ENCODE measurements at regions not wholly inside any gene's neighbourhood (a gene's known extent, or its start where the extent isn't known, plus 50 kb on each side); places are given as distances from the start of the nearest gene placed in this dataset.

DNA sequence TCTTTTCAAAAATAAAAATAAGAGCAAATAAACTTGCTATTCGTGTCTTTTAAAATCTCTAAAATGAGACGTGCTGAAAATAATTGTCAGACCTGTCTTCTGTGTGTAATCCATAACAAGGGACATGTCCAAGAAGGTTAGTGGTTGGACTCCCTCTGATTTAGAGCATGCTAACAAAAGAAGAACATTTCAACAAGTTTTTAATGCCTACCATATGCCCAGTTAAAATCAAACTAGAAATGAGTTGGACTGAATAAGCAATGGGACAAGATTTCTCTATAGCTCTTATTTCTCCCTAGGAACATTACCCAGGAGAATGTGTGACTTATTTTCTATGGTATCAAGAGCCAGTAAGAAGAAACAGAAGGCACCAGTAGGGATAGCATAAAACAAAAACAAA, 689.7 kb upstream of the SOX9 start:
- WGBS, 3 donors, result 78 to 88% (median 82%) methylated on average over 2 of the region's 2 CpGs
- no peaks in the 10 kb centered on the region for H3K4me1 ChIP-seq (ENCODE audit: control insufficient read depth in 3 of 3, insufficient read depth in 2 of 3, low read depth in 1 of 3, low read length in 2 of 3)
- no peak for FAIRE-seq

DNA sequence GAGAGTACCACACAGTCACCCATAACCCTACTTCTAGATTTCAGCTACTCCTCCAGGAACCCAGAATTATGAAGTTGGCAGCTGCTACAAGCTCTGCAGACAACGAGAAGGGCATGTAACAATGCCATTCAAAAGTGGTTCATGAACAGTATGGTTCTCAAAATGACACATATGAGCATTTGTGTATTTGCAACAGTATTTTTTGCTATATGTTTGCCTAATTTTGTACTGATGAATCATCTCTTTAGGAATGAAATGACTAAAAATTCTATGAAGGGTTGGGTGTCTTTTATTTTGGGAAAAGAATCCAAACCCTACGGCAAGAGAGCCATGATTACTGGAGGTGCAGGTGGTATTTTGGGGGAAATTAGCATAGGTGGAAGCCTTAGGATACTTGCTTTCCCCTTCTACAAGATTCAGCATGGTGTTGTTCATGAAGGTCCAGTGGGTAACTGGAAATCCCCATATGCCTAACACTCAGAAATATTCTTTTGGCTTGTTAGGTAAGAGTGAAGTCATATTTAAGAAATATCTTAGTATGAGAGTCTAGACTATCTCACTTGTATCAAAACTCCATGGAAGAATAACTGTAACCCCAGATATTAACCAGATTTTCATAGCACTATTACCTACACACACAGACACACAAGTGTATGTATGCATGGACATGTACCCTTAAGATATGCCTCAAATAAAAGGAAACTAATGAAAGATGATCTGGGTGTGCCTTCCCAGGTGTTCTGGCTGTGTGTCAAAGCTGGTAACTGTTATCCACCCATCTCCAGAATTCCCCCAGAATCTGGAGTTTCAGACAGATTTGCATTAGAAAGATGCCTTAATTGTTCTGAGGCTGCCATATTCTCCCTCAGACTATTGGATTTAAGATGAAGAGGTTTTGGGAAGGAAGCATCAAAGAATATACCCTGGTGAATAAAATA, 688.2 kb upstream of the SOX9 start:
- Histone ChIP-seq H3K4me3 (ENCODE audit: low read depth in 1 of 3, low read length in 3 of 3) (no peak overlapping the region), H3K27me3 (ENCODE audit: control insufficient read depth in 3 of 3, insufficient read depth in 3 of 3, low read length in 3 of 3) (no peaks in the 10 kb centered on the region), H3K4me1 (ENCODE audit: control insufficient read depth in 3 of 3, insufficient read depth in 2 of 3, low read depth in 1 of 3, low read length in 2 of 3) (no peaks in the 10 kb centered on the region), H3K9me3 (ENCODE audit: control insufficient read depth in 2 of 2, insufficient read depth in 1 of 2, low read depth in 1 of 2, low read length in 1 of 2) (no peaks in the 10 kb centered on the region), H3K27ac (ENCODE audit: low read depth in 1 of 3, low read length in 2 of 3) (no peak overlapping the region), H3K36me3 (ENCODE audit: control insufficient read depth in 3 of 3, insufficient read depth in 2 of 3, low read depth in 1 of 3, low read length in 3 of 3) (no peaks in the 10 kb centered on the region)
- FAIRE-seq, result no peak
- no peak for DNase-seq
- WGBS, 3 donors, result 77 to 83% (median 80%) methylated on average over 2 of the region's 2 CpGs

More for the DNA sequence above, 689.7 kb upstream of the SOX9 start:
- no peak for DNase-seq
- Histone ChIP-seq H3K27ac (ENCODE audit: low read depth in 1 of 3, low read length in 2 of 3) (no peak overlapping the region), H3K4me3 (ENCODE audit: low read depth in 1 of 3, low read length in 3 of 3) (no peak overlapping the region), H3K9me3 (ENCODE audit: control insufficient read depth in 2 of 2, insufficient read depth in 1 of 2, low read depth in 1 of 2, low read length in 1 of 2) (no peaks in the 10 kb centered on the region), H3K27me3 (ENCODE audit: control insufficient read depth in 3 of 3, insufficient read depth in 3 of 3, low read length in 3 of 3) (no peaks in the 10 kb centered on the region), H3K36me3 (ENCODE audit: control insufficient read depth in 3 of 3, insufficient read depth in 2 of 3, low read depth in 1 of 3, low read length in 3 of 3) (no peaks in the 10 kb centered on the region)

DNA sequence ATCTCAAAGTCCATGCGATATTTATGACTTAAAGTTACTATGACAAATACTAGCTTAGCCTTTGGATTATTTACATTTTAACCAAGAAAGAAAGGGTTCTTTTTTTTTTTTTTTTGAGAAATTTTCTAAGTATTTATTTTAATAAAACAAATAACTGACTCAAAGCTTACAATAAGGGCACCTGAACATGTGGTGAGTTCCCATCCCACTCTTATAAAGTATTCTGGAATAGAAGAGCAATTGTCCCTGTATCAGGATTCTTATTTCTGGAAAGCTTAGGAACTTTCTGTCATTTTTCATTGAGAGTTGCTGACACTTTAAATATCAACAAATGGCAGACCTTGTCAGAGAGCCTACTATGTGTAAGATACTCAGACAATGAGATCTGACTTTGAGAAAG, 686.1 kb upstream of the SOX9 start:
- no peaks in the 10 kb centered on the region for H3K9me3 ChIP-seq (ENCODE audit: control insufficient read depth in 2 of 2, insufficient read depth in 1 of 2, low read depth in 1 of 2, low read length in 1 of 2)
- FAIRE-seq (peak; percentile 70), DNase-seq (no peak)
- no peaks in the 10 kb centered on the region for H3K36me3 ChIP-seq (ENCODE audit: control insufficient read depth in 3 of 3, insufficient read depth in 2 of 3, low read depth in 1 of 3, low read length in 3 of 3)
- WGBS, 3 donors, result 14 to 56% (median 42%) methylated on average over 1 of the region's 1 CpG
- no peak overlapping the region for H3K4me3 ChIP-seq (ENCODE audit: low read depth in 1 of 3, low read length in 3 of 3)
- H3K27ac ChIP-seq (ENCODE audit: low read depth in 1 of 3, low read length in 2 of 3), result no peak overlapping the region
- no peaks in the 10 kb centered on the region for H3K27me3 ChIP-seq (ENCODE audit: control insufficient read depth in 3 of 3, insufficient read depth in 3 of 3, low read length in 3 of 3)
- H3K4me1 ChIP-seq (ENCODE audit: control insufficient read depth in 3 of 3, insufficient read depth in 2 of 3, low read depth in 1 of 3, low read length in 2 of 3), result peaks cover 0 to 6% (median 0%) of the 10 kb centered on the region in 3 donors

DNA sequence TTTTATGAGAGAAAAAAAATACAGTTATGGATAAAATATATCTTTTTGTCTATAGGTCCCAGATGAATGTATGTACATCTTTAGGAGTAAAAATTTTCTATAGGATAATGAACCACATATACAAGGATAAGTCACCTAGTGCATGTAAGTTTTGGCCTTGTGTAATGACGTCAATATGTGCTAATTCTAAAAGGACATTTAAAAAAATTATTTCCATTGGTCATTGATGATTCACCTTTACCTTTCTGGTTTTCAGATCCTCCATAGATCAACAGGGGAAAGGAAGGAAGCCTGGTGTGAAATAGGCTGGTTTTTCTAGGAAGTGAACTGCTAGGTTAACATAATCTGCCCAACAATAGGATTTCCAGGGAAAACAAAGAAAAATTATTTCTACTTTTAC, 684.3 kb upstream of the SOX9 start:
- FAIRE-seq (no peak), DNase-seq (no peak)
- Histone ChIP-seq H3K4me1 (ENCODE audit: control insufficient read depth in 3 of 3, insufficient read depth in 2 of 3, low read depth in 1 of 3, low read length in 2 of 3) (peaks cover 0 to 6% (median 0%) of the 10 kb centered on the region in 3 donors), H3K9me3 (ENCODE audit: control insufficient read depth in 2 of 2, insufficient read depth in 1 of 2, low read depth in 1 of 2, low read length in 1 of 2) (no peaks in the 10 kb centered on the region), H3K27ac (ENCODE audit: low read depth in 1 of 3, low read length in 2 of 3) (no peak overlapping the region), H3K4me3 (ENCODE audit: low read depth in 1 of 3, low read length in 3 of 3) (no peak overlapping the region), H3K27me3 (ENCODE audit: control insufficient read depth in 3 of 3, insufficient read depth in 3 of 3, low read length in 3 of 3) (no peaks in the 10 kb centered on the region), H3K36me3 (ENCODE audit: control insufficient read depth in 3 of 3, insufficient read depth in 2 of 3, low read depth in 1 of 3, low read length in 3 of 3) (no peaks in the 10 kb centered on the region)
- 73 to 83% (median 77%) methylated on average over 1 of the region's 1 CpG for WGBS, 3 donors

DNA sequence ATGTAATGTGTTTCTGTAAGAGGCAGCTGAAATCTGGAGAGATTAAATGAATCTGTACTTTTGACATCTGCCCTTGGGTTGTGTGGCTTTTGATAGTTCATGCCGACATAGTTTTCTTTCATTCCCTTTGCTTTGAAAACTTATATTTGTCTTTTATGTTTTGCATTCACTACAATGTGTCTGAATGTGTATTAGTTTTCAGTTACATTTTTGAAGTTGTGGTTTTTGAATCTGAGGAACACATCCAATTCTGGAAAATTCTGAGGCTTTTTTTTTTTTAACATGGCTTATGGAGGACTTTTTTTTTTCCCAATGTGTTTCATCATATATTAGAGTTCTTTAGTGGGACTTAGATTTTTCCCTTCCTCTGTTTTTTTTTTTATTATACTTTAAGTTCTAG, 683.7 kb upstream of the SOX9 start:
- H3K27me3 ChIP-seq (ENCODE audit: control insufficient read depth in 3 of 3, insufficient read depth in 3 of 3, low read length in 3 of 3), result no peaks in the 10 kb centered on the region
- H3K27ac ChIP-seq (ENCODE audit: low read depth in 1 of 3, low read length in 2 of 3), result no peak overlapping the region
- no peak overlapping the region for H3K4me3 ChIP-seq (ENCODE audit: low read depth in 1 of 3, low read length in 3 of 3)
- FAIRE-seq, result no peak
- H3K4me1 ChIP-seq (ENCODE audit: control insufficient read depth in 3 of 3, insufficient read depth in 2 of 3, low read depth in 1 of 3, low read length in 2 of 3), result peaks cover 0 to 6% (median 0%) of the 10 kb centered on the region in 3 donors
- H3K9me3 ChIP-seq (ENCODE audit: control insufficient read depth in 2 of 2, insufficient read depth in 1 of 2, low read depth in 1 of 2, low read length in 1 of 2), result no peaks in the 10 kb centered on the region
- no peak for DNase-seq
- no peaks in the 10 kb centered on the region for H3K36me3 ChIP-seq (ENCODE audit: control insufficient read depth in 3 of 3, insufficient read depth in 2 of 3, low read depth in 1 of 3, low read length in 3 of 3)
- 71 to 95% (median 89%) methylated on average over 1 of the region's 1 CpG for WGBS, 3 donors

DNA sequence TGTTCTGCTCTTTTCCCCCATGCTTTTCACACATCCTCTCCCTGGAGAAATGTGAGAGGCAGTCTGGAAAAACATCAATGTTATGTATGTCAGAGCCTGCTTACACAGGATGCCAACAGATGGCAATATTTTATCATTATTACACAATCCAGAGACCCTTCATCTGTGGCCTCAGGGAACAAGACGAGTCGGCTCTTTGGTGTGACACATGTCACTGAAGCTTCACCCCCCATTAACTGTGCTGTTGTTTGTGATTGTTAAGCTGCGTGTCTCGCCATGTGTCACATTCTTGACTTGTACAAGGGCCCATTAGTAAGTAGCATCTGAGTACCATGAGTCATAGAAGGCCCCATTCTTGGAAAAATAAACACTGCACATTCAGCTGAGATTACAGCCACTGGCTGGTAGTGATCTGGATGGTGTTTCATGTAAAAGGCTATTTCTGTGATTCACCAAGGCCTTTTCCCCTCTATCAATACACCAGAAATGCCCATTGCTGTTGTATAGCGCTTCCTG, 682.1 kb upstream of the SOX9 start:
- Histone ChIP-seq H3K9me3 (ENCODE audit: control insufficient read depth in 2 of 2, insufficient read depth in 1 of 2, low read depth in 1 of 2, low read length in 1 of 2) (no peaks in the 10 kb centered on the region), H3K27me3 (ENCODE audit: control insufficient read depth in 3 of 3, insufficient read depth in 3 of 3, low read length in 3 of 3) (no peaks in the 10 kb centered on the region), H3K4me3 (ENCODE audit: low read depth in 1 of 3, low read length in 3 of 3) (no peak overlapping the region), H3K4me1 (ENCODE audit: control insufficient read depth in 3 of 3, insufficient read depth in 2 of 3, low read depth in 1 of 3, low read length in 2 of 3) (peaks cover 0 to 6% (median 0%) of the 10 kb centered on the region in 3 donors), H3K27ac (ENCODE audit: low read depth in 1 of 3, low read length in 2 of 3) (no peak overlapping the region), H3K36me3 (ENCODE audit: control insufficient read depth in 3 of 3, insufficient read depth in 2 of 3, low read depth in 1 of 3, low read length in 3 of 3) (no peaks in the 10 kb centered on the region)
- WGBS, 3 donors, result 58 to 80% (median 65%) methylated on average over 5 of the region's 5 CpGs
- FAIRE-seq, result no peak
- DNase-seq, result peak in 1 of 2 donors; percentile 36

DNA sequence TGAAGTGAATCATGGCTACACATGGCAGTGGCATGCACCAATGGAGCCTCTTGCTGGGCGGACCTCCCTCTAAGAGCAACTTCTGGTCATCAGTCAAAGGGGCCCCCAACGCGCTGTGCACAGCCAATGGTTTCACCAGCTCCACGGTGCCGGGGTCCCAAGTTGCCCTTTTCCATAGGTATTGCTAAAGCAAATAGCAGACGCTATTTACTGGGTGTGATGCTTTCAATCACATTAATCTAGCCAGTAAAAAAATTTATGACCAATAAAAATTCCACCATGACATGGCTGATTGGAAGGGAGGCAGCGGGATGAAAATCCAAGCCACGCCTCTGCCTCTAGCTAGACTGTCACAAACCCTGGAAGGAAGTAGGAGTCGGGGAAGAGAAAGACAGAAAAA, 680.3 kb upstream of the SOX9 start:
- 88 to 91% (median 90%) methylated on average over 9 of the region's 9 CpGs for WGBS, 3 donors
- no peak for FAIRE-seq
- Histone ChIP-seq H3K36me3 (ENCODE audit: control insufficient read depth in 3 of 3, insufficient read depth in 2 of 3, low read depth in 1 of 3, low read length in 3 of 3) (no peaks in the 10 kb centered on the region), H3K4me1 (ENCODE audit: control insufficient read depth in 3 of 3, insufficient read depth in 2 of 3, low read depth in 1 of 3, low read length in 2 of 3) (peaks cover 0 to 6% (median 0%) of the 10 kb centered on the region in 3 donors), H3K27ac (ENCODE audit: low read depth in 1 of 3, low read length in 2 of 3) (no peak overlapping the region), H3K4me3 (ENCODE audit: low read depth in 1 of 3, low read length in 3 of 3) (no peak overlapping the region), H3K9me3 (ENCODE audit: control insufficient read depth in 2 of 2, insufficient read depth in 1 of 2, low read depth in 1 of 2, low read length in 1 of 2) (no peaks in the 10 kb centered on the region), H3K27me3 (ENCODE audit: control insufficient read depth in 3 of 3, insufficient read depth in 3 of 3, low read length in 3 of 3) (no peaks in the 10 kb centered on the region)
- no peak for DNase-seq

DNA sequence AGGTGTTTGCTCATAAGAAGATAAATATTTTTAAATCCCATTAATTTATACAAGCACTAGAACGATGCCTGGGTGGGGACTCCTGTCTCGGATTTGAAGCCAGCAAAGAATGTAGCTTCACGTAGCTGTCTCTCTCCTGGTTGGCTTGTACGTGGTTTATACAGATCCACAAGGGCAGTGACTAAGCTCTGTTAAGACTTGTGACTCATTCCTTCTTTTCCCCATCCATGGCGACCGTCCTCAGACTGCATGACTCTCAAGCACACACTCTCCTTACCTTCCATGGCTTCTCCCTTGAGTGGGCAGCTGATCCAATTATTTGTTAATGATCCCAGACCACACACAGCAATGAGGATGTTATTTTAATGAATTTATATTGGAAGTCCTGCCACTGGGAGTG, 679.7 kb upstream of the SOX9 start:
- WGBS, 3 donors, result 83 to 92% (median 86%) methylated on average over 6 of the region's 6 CpGs
- no peak for FAIRE-seq

More for the DNA sequence above, 679.7 kb upstream of the SOX9 start:
- Histone ChIP-seq H3K9me3 (ENCODE audit: control insufficient read depth in 2 of 2, insufficient read depth in 1 of 2, low read depth in 1 of 2, low read length in 1 of 2) (no peaks in the 10 kb centered on the region), H3K4me1 (ENCODE audit: control insufficient read depth in 3 of 3, insufficient read depth in 2 of 3, low read depth in 1 of 3, low read length in 2 of 3) (peaks cover 0 to 6% (median 0%) of the 10 kb centered on the region in 3 donors), H3K27ac (ENCODE audit: low read depth in 1 of 3, low read length in 2 of 3) (no peak overlapping the region), H3K4me3 (ENCODE audit: low read depth in 1 of 3, low read length in 3 of 3) (no peak overlapping the region), H3K27me3 (ENCODE audit: control insufficient read depth in 3 of 3, insufficient read depth in 3 of 3, low read length in 3 of 3) (no peaks in the 10 kb centered on the region), H3K36me3 (ENCODE audit: control insufficient read depth in 3 of 3, insufficient read depth in 2 of 3, low read depth in 1 of 3, low read length in 3 of 3) (no peaks in the 10 kb centered on the region)
- no peak for DNase-seq
